ENCODE measurements at regions not wholly inside any gene's neighbourhood (a gene's known extent, or its start where the extent isn't known, plus 50 kb on each side); places are given as distances from the start of the nearest gene placed in this dataset.
A peak's percentile ranks its signal among the peaks of the same experiment; 100 is the strongest.
"Not testable (repeated sequence)": the region's sequence is repeated elsewhere in the genome, so short reads cannot be mapped to it uniquely, and the experiment has no call there.

DNA sequence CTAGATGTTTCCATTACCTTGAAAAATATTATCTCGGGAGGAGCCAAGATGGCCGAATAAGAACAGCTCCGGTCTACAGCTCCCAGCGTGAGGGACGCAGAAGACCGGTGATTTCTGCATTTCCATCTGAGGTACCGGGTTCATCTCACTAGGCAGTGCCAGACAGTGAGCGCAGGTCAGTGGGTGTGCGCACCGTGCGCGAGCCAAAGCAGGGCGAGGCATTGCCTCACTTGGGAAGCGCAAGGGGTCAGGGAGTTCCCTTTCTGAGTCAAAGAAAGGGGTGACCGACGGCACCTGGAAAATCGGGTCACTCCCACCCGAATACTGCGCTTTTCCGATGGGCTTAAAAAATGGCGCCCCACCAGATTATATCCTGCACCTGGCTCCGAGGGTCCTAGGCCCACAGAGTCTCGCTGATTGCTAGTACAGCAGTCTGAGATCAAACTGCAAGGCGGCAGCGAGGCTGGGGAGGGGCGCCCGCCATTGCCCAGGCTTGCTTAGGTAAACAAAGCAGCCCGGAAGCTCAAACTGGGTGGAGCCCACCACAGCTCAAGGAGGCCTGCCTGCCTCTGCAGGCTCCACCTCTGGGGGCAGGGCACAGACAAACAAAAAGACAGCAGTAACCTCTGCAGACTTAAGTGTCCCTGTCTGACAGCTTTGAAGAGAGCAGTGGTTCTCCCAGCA, 367.8 kb downstream of the NR2F1-AS1 start:
- not testable (repeated sequence) for DNase-seq

DNA sequence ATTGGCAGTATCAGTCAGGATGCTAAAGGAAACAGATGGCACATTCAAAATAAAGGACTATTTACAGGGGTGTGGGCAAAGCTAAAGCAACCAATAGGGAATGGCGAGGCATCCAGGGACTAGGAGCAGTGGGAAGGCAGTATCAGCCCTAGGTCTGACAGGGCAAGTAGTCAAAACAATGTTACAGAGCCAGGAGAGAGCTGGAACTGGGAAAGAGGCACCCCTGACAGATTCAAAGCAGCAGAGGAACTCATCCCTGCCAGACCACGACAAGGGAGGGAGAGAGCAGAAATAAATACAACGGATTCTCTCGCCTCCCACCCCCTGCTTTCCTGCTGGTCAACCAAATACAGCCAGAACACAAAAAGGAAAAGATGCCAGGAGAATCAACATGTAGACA, 371.5 kb downstream of the NR2F1-AS1 start:
- DNase-seq: peak; percentile 32

DNA sequence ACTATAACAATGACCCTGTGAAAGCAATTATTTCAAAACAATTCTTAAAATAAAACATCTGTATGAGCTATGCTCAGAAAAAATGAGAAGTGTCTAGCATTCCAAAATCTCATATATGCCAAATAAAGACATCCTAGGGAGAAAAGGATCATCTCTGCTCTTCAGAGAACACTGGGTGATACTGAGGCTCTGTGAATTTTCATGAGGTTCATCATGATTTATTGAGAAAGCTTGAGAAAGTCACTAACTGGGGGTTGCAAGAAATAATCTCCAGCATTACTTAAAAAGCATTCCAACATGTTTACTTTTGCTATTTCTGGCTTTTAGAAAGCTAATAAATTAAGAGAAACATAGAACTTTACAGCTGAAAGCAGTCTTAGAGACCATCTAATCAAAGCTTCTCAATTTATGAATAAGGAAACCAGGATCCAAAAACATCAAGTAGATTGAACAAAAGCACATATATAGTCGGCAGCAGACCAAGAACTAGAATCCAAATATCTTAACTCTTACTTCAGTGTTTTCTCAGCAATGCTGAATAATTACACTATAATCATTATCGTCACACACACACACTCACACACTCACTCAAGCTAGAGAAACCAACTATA, 372.8 kb downstream of the NR2F1-AS1 start:
- DNase-seq: no peak

DNA sequence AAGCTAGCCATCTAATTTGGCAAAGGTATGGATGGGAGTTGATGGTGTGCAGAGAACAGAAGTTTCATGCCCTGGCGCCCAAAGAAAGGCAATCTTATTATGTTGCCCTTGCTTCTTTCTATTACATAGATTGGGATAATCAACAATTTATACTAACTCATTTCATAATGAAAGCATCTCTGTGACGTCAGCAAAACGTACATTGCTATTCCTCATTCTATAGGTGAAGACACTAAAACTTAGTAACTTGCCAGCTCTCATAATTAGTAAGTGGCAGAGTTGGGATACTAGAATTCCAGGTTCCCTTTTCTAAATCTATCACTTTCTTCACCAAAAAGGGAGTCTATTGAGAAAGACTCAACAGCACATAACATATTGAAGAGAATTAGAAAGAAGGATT, 374.8 kb downstream of the NR2F1-AS1 start:
- DNase-seq: no peak

DNA sequence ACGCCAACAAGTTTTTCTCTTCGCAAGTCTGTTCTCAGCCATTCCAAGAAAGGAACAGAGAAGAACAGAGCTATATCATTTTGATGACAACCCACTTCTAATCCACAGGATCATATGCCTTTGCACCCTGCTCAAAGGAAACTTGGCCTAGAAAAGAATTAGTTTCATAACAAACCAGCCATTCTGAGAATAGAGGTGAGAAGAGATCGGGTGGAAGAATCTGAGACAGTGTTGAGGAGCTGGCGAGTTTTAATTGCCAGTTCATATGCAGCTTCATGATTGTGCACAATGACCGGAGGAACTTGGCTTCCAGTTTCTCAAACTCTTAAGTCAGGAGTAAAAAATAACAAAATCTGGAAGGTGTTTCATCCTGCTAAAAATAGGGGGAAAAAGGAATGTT, 380.0 kb downstream of the NR2F1-AS1 start:
- DNase-seq: no peak

DNA sequence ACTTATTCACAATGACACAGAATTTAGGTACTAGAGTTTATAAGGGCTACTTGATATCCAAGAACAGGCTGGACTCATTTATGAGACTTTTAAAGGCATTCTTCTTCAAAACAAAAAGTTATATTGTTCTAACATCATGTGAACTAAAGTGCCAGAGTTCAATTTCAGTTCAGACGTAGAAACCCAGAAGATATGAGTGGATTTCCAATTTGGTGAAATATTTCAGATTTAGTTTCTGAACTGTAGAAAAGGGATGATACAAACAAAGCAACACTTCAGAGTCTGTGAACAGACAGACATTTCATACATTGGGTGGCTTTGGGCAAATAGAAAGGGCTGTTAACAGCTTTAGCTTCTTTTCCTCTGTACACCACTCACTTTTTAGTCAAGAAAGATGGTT, 384.0 kb downstream of the NR2F1-AS1 start:
- no peak for DNase-seq

DNA sequence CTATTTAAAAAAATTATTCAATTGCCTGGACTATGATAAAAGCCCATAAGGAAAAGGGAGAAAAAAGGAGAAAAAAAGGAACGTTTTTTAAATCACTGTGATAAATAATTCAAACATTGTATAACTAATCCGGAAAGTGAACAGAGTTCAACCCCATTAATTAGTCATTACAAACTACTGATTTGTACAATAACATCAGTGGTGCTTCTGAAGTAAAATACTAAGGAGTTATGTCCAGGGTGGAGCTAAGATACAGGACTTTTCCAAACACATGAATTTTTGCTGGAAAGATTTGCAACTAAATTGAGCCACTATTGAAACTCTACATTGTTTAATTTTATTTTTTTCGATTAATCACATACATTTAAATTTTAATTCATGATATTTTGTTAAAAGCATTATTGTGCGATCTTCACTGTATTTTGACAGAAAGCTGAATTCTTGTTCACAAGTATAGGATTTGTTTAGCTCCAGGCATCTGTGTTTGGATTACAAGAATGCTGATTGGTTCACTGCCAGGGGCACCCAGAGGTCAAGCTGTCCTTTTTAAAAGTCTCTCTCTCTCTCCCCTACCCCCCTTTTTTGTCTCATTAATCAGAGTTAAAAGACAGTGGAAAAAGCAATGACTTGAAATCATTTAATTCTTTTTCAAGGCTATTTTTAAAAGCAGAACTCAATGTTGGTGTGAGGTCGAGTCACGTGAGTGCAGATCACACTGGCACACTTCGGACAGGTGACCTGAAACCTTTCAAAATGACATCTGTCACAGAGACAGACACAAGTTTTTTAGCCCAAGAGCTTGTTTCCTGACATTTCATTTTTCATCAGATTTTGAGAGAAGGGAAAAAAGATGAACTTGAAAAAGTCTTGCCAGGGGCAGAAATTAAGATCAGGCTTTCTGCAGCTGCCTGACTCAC, 387.3 kb downstream of the NR2F1-AS1 start:
- no peak for DNase-seq

DNA sequence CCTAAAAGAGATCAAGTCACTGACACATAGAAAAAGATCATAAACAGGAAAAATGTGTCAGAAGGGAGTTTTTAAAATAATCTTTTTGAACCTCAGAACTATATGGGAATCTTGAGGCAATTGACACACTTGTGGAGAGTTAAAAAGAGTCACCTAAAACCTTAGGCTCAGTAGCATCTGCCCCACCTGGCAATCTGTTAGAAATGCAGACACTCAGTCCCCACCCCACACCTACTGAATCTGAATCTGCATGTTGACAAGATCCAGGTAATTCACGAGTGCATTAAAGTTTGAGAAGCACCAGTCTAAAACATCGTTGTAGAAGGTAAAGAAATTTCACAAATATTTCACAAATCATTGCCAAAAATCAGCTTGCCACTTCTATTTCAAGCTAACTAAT, 388.3 kb downstream of the NR2F1-AS1 start:
- no peak for DNase-seq

DNA sequence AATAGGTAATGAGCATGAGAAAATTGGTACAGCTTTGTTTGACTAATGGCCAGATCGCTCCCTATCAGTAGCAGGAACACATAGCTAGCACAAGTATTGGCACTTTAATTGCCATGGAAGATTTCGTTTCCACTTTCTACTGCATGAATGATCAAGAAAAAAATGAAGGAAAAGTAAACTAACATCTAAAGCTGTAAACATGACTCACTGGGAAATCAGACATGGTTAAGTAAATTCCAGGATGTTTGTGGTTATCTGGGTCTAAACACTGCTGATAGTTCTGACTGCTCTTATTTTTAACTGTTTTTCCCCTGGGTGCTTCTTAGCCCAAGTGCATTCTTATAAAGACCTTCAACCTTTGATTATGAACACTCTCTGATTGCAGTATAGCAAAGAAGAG, 388.9 kb downstream of the NR2F1-AS1 start:
- DNase-seq: no peak

DNA sequence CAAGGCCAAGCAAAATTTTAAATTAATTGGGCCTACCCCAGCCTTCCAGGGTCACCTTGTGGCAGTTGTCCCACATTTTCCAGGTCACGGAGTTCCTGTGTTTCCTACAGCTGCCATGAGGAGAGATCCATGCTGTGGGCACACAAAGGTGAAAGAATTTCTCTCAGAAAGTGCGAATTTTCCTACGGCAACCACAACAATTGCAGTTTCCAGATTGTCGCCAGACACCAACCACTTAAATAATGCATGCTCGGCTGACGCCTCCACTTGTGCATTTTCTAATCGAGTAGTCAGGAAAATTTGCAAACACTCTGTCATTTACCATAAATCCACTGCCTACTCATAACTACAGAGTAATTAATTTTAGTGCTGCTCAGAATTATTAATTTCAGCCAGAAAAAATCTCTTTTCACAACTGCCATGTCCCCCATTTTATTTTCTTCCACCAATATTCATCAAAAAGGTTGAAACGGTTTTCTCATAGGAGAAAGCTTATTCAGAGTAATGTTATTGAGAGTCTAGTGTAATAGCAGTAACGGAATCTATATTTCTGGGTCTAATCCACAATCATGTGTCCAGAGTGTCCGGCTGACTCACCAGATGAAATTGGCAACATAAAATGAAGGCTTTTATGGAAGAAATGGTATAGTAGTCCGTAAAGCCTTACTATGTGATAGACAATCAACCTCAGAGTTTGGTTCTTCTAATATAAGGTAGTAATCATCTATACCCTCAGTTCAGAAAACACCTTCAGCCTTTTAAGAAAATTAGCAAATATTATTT, 389.8 kb downstream of the NR2F1-AS1 start:
- DNase-seq: no peak

DNA sequence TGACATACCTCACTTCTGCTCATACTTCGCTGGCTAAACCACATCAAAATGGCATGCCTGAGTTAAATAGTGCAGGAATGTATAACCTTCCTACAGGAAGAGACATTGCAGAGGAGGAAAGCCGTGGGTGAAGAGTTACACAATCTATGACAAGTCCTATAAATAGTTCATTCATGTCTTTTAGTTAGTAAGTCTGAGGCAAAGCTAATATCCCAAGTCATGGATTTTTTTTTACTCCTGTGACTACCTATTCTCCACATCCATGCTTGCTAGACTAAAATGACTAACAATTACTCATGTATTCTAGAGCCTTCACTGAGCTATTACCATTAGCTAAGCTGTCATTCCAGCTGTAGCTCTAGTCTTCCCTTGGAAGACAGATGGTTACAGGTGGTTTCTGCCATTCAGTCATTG, 391.3 kb downstream of the NR2F1-AS1 start:
- no peak for DNase-seq

DNA sequence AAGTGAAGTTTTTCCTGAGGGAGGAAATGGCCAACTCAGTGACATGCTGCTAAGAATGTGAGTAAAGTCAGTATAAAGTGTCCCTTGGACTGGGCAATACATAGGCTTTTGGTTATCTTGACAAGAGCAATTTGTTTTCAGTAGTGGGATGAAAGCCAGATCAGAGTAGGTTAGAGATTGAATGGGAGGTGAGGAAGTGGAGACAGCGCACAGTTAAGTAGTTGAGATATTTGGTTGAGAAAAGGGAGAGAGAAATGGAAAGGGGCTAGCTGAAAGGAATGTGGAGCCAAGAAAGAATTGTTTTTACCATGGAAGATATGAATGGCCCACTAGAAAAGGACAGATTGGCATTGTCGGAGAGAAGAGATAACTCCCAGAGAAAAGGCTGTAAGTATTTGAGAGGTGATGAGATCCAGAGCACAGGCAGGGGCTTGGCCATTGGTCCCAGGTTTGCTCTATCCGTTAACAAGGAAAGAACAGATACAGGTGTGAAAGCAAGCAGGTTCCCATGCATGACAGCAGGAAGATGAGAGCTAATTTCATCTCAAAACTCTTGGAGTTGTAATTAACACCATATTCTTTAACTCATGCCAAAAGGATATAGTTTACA, 392.0 kb downstream of the NR2F1-AS1 start:
- DNase-seq: no peak

DNA sequence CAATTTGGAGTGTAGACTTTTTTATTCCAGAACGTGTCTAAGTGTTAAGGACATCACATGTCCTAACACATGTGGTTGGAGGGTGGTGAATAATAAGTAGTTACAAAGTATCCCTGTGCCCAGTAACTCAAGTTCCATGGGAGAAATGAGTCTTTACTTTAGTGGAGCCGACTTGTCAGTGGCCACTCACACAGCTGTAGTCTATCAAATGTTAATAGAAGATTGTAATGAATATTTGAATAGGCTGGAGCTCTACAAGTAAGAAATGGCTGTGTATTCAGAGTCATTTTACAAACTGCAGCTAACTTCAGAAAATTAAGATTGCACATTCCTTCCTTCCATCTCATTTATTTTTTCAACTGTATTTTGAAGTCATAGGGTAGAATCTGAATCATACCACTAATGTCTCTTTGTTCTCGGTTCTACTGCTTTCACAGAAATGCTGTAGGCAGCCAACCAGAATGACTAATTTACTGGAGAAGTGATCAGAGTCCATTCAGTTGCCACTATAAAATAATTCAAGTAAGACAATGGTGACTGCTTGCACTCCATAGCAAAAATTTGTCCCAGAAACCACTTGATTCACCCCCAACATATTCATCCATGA, 394.8 kb downstream of the NR2F1-AS1 start:
- no peak for DNase-seq

DNA sequence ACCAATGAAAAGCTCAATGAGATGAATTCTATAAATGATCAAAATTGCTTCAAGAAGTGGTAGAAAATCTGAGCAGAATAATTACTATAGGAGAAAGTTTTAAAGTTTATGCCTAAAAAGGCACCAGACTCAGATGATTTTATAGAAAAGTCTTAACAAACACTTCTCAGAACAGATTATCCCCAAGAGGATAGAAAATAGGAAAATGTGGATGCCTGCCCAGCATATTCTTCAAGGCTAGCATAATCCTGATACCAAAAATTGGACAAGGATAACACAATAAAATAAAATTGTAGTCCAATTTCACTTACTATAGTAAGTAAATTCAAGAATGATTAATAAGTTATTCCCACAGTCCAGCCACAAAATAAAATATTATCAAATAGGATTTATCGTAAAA, 397.0 kb downstream of the NR2F1-AS1 start:
- DNase-seq: no peak

DNA sequence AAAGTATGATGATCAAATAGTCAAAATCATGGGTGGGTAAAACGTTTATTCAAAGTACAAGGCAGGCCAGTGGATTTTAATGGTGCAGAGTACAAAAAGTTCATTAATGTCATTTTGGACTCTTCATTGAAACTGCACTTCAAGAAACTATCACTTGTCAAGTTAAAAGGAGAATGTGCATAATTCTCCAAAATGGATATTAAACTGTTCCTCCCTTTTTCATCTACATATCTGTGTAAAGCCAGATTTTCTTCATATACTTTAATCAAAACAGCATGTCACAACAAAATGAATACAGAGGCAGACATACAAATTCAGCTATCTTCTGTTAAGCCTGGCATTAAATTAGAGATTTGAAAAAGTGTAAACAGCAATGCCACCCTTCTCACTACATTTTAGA, 401.6 kb downstream of the NR2F1-AS1 start:
- DNase-seq: no peak

DNA sequence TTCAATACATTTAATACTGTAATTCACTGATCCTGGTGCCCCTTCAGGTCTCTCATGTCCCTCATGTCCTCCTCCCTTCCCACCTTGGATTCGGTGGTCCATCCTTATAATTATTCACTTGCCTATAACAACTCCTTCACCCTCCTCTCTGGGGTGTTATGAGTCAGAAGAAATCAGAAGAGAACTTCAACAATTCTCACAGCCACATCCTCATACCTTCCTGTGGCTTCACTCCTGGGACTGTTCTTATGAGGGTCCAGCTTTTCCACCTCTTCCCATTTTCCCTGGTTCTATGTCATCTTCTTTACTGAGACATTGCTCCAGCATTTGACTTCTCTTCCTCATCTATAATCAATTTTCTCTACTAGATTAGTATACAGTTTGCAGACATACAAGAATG, 406.1 kb downstream of the NR2F1-AS1 start:
- DNase-seq: no peak

DNA sequence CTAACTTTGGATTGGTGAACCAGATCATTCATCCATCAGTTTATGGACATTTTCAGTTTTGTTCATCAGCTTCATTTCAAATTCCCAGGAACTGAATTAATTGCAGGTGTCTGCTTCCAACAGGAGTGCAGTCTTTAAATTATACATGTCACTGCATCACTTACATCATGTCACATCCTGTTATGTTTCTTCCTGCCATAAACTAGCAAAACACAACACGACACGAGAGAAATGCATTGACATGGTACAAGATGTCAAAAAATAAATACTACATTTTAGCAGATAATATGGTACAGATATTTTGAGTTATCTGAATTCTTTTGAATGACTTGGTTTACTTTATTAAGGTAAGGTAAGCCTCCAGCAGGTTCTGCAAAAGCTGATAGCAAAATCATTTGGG, 415.5 kb downstream of the NR2F1-AS1 start:
- no peak for DNase-seq

DNA sequence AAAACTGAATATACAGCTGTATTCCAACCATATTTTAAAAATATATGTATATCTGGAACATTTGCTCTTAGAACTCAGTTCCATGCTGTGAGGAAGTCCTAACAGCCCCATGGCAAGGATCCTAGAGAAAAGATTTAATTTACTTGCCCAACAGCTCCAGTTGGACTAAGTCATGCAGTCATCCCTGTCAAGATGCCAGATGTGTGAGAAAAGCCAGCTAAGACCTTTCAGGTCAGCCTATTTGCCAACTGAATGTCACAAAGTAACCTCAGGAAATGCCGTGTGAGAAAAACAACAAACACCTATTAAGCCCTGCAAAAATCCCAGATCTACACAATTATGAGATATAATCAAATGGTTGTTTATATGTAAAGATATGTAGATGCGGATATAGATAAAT, 416.3 kb downstream of the NR2F1-AS1 start:
- no peak for DNase-seq

DNA sequence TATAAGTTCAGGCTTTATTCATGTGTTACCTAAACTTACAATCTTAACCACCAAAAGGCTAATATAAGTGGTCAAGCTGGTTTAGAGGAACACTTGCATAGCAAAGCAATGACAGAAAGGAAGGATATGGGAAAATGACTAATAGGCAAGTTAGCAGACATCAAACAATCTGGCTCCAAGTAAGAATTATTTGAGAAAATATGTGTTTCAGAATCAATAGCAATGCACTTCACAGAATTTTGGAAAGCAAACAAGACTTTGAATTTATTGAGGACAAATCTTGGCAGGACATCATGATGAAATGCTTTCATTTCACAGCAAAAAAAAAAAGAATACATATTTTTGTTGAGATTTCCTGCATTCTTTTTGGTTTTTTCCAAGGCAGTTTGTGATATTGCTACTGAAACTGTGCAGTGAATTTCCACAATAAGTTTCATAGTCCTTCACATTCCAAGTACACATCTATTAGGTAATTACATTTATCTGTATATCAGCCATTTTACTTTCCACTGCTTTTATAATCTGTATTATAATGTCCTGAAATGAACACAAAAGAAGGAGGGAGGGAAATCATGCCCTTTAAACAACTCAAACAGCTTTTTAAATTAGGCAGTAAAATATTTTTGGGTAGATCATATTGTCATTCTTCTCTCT, 417.9 kb downstream of the NR2F1-AS1 start:
- DNase-seq: no peak

DNA sequence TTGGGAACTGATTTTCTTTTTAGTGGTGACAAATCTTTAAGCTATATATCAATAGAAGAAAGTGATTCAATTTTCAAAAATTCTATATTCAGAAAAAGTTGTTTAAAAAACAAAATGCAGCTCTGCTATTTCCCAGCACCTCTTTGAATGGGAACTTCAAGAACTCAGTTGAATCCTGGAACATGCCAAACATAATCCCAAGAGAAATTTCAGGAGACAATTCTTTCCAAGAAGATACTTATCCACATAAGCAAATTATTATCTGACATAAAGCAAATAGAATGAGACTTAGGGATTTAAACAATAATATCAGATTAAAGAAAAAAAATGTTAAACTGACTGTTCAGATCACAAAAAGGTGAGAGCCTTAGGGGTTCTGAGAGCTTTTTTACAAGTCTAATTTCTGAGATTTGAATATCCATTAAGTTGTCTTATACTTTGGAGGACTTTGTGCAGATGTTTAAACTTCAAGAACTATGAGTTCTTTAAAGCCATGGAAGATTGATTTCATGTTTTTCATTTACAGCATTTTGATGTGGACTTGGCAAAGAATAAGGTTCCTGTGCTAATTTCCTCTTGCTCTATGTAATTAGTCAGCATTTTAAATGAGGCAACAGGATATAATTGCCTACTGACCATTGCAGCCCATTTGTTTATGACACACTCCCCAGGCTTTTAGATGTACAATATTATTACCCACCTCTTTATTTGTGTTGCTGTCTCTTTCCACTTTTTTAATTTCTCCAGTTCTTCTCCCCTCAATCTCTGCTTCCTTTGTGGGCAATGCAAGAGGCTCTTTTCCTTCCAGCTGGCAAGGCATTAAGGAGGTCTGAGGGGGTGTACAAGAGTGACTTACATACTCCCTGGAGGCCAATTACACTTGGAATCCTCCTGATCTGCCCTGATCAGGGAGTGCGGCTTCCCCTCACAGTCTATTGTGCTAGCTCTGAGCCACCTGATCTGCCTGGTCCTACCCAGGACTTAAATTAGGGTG, 419.1 kb downstream of the NR2F1-AS1 start:
- peak; percentile 32 for DNase-seq

All from NCI-H524 treated with DMSO at 0.1 percent for 48 hours (cell line).